ENCODE measurements at regions not wholly inside any gene's neighbourhood (a gene's known extent, or its start where the extent isn't known, plus 50 kb on each side); places are given as distances from the start of the nearest gene placed in this dataset.
"Not testable (repeated sequence)": the region's sequence is repeated elsewhere in the genome, so short reads cannot be mapped to it uniquely, and the experiment has no call there.

- no peak for DNase-seq (ENCODE audit: low read depth)
- H3K4me3 ChIP-seq (ENCODE audit: low read length), result no peak overlapping the region
- no peak for TF ChIP-seq CTCF (IDR thresholded peaks at IDR 0.05; ENCODE audit: insufficient read depth, low read depth, low read length, missing control alignments)
Measured at GRCh38 chr5:101346906-101347305, 443.8 kb upstream of the ST8SIA4 start.

GRCh38 chr5:101346447-101346846, 443.4 kb upstream of the ST8SIA4 start:
- TF ChIP-seq CTCF (IDR thresholded peaks at IDR 0.05; ENCODE audit: insufficient read depth, low read depth, low read length, missing control alignments), result no peak
- H3K4me3 ChIP-seq (ENCODE audit: low read length), result no peak overlapping the region
- DNase-seq (ENCODE audit: low read depth), result no peak

GRCh38 chr5:101338226-101338625, 435.1 kb upstream of the ST8SIA4 start:
- TF ChIP-seq CTCF (IDR thresholded peaks at IDR 0.05; ENCODE audit: insufficient read depth, low read depth, low read length, missing control alignments), result no peak
- H3K4me3 ChIP-seq (ENCODE audit: low read length), result no peak overlapping the region
- DNase-seq (ENCODE audit: low read depth), result peak; percentile 10

- no peak for TF ChIP-seq CTCF (IDR thresholded peaks at IDR 0.05; ENCODE audit: insufficient read depth, low read depth, low read length, missing control alignments)
- no peak overlapping the region for H3K4me3 ChIP-seq (ENCODE audit: low read length)
- no peak for DNase-seq (ENCODE audit: low read depth)
Measured at GRCh38 chr5:101327816-101328215, 424.7 kb upstream of the ST8SIA4 start.

- peak; percentile 2 for DNase-seq (ENCODE audit: low read depth)
- no peak overlapping the region for H3K4me3 ChIP-seq (ENCODE audit: low read length)
- TF ChIP-seq CTCF (IDR thresholded peaks at IDR 0.05; ENCODE audit: insufficient read depth, low read depth, low read length, missing control alignments), result no peak
Measured at GRCh38 chr5:101326766-101327165, 423.7 kb upstream of the ST8SIA4 start.

- DNase-seq (ENCODE audit: low read depth), result not testable (repeated sequence)
Measured at GRCh38 chr5:101316401-101316800, 413.3 kb upstream of the ST8SIA4 start.

GRCh38 chr5:101306391-101307137, 403.5 kb upstream of the ST8SIA4 start:
- no peak overlapping the region for H3K4me3 ChIP-seq (ENCODE audit: low read length)
- no peak for TF ChIP-seq CTCF (IDR thresholded peaks at IDR 0.05; ENCODE audit: insufficient read depth, low read depth, low read length, missing control alignments)
- DNase-seq (ENCODE audit: low read depth), result peak; percentile 46

More at GRCh38 chr5:101316401-101316800, 413.3 kb upstream of the ST8SIA4 start:
- not testable (repeated sequence) for H3K4me3 ChIP-seq (ENCODE audit: low read length)
